HG03060 (cell line): ENCODE measurements at regions not wholly inside any gene's neighbourhood (a gene's known extent, or its start where the extent isn't known, plus 50 kb on each side); places are given as distances from the start of the nearest gene placed in this dataset.

Source experiments
- ATAC-seq: cut with Tn5 transposase; IDR thresholded peaks from one replicate; pipeline ENCODE4 v1.9.1; 2021; ENCODE audit warnings: low read depth, moderate number of reproducible peaks; ENCODE audit not compliant: unreplicated experiment

GRCh38 chr2:136207030-136207623, 89.2 kb upstream of the CXCR4 start:
- peak; percentile 32 for ATAC-seq

- peak; percentile 92 for ATAC-seq
Observed at GRCh38 chr2:136206613-136207012, 88.7 kb upstream of the CXCR4 start.

- no peak for ATAC-seq
Observed at GRCh38 chr2:136205615-136206014, 87.7 kb upstream of the CXCR4 start.

GRCh38 chr2:136204971-136205370, 87.0 kb upstream of the CXCR4 start:
- no peak for ATAC-seq

- ATAC-seq: no peak
Observed at GRCh38 chr2:136195226-136195625, 77.3 kb upstream of the CXCR4 start.

- ATAC-seq: no peak
Observed at GRCh38 chr2:136191041-136191440, 73.1 kb upstream of the CXCR4 start.

GRCh38 chr2:136189221-136189782, 71.4 kb upstream of the CXCR4 start:
- ATAC-seq: no peak

GRCh38 chr2:136188086-136188485, 70.1 kb upstream of the CXCR4 start:
- ATAC-seq: no peak

- ATAC-seq: no peak
Observed at GRCh38 chr2:136185981-136186776, 68.2 kb upstream of the CXCR4 start.

- ATAC-seq: no peak
Observed at GRCh38 chr2:136183097-136183496, 65.1 kb upstream of the CXCR4 start.

- ATAC-seq: no peak
Observed at GRCh38 chr2:136182315-136182714, 64.4 kb upstream of the CXCR4 start.

- ATAC-seq: no peak
Observed at GRCh38 chr2:136179602-136179975, 61.6 kb upstream of the CXCR4 start.

GRCh38 chr2:136178941-136179601, 61.1 kb upstream of the CXCR4 start:
- ATAC-seq: no peak

- ATAC-seq: no peak
Observed at GRCh38 chr2:136175868-136176267, 57.9 kb upstream of the CXCR4 start.

- ATAC-seq: no peak
Observed at GRCh38 chr2:136175466-136175865, 57.5 kb upstream of the CXCR4 start.

- no peak for ATAC-seq
Observed at GRCh38 chr2:136173126-136173525, 55.2 kb upstream of the CXCR4 start.

- ATAC-seq: no peak
Observed at GRCh38 chr2:136171223-136171622, 53.3 kb upstream of the CXCR4 start.

GRCh38 chr2:136168720-136169119, 50.8 kb upstream of the CXCR4 start:
- ATAC-seq: no peak

GRCh38 chr2:136167721-136168475, 49.9 kb upstream of the CXCR4 start:
- no peak for ATAC-seq
